GM18861 (cell line): ENCODE measurements at regions not wholly inside any gene's neighbourhood (a gene's known extent, or its start where the extent isn't known, plus 50 kb on each side); places are given as distances from the start of the nearest gene placed in this dataset.

Experiments
- ATAC-seq: cut with Tn5 transposase; IDR thresholded peaks from one replicate; pipeline ENCODE4 v1.9.1; 2021; ENCODE audit not compliant: unreplicated experiment

DNA sequence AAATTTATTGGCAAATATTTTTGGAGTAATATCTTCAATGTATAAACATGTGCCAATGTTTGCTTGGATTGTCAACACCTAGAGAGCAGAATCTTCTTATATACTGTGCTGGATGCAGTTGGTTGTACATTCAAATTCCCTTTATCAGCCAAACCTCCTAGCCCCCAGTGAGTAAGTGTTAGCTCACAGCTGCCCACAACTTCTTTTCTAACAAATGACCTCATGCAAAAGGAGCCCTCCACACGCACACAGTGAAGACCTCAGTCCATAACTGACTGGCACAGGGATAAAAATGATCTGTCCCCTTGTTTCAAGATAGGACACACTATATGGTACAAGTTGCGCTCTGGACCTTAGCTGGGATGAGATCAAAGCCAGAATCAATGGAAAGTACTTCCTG is 458.0 kb upstream of the NWD2 start:
- no peak for ATAC-seq

DNA sequence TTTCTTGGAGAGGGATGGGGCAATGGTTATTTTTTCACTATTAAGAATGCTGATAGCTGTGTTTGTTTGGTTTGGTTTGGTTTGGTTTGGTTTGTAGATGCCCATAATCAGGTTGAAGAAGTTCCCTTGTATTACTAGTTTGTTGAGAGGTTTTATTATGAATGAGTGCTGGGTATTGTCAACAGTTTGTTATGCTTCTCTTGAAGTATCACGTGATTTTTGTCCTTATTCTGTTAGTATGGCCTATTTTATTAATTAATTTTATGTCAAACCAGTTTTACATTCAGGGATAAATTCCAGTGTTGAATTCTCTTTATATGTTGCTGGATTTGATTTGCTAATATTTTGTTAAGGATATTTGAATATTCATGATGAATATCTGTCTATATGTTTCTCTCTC is 449.8 kb upstream of the NWD2 start:
- ATAC-seq: no peak

DNA sequence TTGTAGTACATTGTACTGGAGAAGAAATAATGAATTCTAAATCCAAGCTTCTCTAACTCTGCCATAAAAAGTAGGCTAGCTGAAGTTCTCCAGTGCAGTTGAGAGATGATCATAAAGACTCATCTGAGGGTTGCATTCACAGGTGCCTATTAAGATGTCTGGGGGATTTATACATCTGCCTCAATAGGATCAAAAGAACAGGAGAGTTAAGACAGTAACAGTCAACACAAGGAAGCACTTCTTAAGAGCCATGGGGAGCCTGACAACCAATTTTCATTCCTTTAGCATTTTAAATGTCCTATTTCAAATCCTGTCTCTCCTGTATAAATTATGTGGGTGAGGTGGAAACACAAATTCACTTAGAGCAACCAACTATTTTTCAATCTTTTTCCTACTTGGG is 432.4 kb upstream of the NWD2 start:
- ATAC-seq: no peak

DNA sequence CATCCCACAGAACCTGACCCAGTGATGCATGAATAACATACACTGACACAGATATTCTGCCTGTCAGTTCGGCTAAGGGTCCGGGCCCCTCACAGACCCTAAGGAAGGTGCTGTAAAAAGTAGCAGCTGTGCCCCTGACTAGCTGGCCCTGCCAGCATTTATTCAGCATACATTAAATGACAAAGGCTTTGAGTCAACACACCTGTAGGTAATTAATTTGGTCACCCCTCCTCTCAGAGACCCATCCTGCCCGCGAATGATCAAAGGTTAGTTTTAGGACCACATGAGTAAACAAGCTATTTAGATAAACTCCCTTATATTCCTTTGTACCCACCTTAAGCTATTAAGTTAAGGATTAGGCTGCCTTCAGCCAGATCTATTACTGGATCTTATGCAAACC is 429.0 kb upstream of the NWD2 start:
- ATAC-seq: no peak

DNA sequence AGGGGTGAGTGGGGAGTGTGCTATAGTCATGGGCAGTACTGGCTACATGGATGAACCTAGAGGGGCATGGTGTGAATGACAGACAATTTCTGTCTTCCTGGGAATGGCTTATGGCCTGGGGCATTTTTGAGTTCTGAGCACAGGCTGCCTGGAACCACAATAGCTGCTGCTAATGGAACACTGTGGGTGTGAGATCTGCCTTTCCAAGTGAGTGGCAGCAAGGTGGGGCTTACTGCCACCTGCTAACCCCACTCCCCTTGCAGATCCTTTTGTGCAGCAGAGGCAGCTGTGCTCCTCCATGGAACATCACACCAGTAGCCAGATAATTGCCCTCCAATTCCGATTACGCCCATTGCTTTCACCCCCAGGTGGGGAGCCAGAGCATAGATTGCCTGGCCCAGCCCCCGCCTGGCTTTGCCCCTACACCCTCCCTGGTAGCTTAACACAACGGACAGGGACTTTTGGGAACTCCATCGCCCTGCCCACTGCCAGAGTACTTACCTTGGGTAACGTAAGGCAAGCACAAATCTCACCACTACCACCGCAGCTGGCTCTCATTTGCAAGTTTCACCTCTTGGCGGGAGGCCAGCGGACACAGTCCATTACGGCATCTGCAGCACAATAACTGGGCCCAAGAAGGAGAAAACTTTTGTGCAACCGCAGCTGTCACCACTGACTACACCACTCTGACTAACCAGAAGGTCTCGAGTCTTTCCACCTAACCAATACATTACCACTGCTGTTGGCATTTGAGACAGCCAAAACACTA is 421.2 kb upstream of the NWD2 start:
- no peak for ATAC-seq

DNA sequence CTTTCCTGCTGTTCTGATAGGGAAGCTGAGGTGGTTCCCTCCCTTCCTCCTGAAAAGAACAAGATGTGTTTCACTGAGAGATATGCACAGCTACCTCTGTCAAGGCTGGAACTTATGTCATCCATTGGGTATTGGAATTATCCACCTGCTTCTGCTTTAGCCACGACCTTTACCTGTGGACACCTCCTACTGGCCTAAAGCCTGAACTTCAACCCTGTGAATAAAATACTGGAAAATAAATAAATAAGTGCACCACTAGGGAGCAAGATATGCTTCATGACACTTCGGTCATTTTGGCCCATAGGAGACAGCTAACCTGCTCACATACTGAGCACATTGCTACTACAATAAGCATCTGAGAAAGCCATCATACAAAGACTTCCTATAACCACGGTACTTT is 419.9 kb upstream of the NWD2 start:
- ATAC-seq: no peak

DNA sequence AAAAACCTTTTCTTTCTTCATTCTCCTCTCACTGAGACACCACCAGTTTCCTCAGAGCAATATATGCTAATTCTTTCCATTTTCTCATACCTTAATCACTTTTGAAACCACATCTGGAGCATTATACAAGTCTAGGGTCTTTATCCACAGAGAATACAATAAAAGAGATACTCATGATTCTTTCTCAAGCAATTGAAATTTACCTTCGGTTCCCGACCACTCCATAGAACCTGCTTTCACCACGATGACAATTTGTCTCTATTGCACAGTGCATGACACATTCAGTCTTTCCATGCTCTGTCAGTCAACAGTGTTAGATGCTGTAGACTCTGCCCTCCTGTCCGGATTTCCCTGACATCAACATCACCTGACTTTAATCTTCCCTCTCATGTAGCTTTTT is 409.3 kb upstream of the NWD2 start:
- ATAC-seq: no peak

DNA sequence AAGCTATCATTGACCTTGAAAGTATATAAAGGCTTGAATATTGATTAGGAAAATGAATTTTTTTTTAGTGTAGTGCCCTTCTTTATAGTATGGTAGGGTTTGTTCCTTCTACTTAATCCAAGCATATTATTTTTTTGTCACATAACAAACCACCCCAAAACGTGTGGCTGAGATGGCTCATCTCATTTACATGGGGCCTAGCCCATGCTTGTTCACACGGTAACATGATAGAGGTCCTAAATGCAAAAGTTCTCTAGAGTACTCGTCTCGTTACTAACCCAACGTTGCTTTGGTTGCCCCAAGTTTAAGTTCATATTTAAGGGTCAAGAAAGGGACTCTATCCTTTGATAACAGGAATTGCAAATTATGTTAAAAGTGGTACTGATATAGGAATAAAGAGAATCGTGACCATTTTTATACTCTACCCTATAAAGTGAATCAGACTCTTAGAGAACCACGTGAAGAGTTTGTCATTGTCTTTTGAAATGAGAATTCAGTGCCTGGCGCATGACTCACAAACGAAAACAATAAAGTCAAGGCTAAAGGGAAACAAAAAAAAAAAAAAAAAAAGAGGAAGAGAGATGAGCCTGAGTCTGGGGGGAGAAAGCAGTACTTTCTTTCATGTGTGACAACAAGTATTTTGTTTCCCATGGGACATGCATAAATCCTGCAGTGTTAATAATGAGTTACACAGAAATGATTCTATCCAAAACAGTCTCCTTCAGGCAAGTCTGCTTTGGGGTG is 402.8 kb upstream of the NWD2 start:
- peak; percentile 68 for ATAC-seq

DNA sequence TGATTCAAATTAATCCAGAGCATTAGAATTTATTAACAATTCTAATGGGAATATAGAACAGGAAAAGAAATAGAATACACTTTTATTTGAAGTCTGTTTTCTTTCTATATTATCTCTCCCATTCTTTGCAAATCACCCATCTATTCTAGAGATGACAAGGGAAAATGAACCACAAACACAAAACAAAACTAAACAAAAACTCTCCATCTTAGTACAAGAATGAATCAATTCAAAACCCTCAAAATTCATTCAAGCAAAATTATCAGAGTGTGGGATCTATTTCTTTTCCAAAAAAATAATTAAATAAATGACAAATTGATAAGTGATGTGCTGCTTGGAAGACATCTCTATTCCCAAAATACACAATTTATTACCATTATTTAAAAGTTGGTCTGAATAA is 400.1 kb upstream of the NWD2 start:
- ATAC-seq: no peak

DNA sequence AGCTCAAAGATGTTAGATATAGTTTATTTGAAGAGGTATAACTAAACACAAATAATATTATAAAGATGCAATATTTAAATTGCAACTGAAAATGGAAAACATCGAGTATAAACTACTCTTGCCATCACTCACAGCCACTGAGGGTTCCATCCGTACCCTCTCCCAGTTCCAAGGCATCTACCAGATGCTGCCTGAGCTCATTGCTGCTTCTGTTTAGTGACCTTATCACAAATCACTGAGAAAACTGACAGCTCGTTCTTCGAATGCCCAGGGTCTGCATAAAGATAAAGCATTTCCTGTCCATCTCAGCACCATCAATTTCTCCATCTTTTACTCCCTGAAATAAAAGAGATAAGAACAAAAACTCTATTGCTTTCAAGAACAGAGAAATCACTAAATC is 391.7 kb upstream of the NWD2 start:
- ATAC-seq: no peak

DNA sequence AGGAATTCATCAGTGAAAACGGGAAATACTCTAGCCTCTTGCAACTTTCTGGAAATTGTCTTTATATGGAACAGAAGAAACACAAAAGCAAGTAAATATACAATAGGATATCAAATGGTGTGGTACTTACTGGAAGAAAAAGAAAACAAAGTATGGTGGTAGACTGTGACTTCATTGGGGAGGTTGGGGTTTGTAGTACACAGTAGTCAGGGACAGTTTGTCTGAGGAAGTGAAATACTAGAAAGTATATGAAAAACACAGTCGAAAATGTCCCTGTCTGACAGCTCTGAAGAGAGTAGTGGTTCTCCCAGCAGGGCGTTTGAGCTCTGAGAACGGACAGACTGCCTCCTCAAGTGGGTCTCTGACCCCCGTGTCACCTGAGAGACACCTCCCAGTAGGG is 390.0 kb upstream of the NWD2 start:
- ATAC-seq: peak; percentile 73

DNA sequence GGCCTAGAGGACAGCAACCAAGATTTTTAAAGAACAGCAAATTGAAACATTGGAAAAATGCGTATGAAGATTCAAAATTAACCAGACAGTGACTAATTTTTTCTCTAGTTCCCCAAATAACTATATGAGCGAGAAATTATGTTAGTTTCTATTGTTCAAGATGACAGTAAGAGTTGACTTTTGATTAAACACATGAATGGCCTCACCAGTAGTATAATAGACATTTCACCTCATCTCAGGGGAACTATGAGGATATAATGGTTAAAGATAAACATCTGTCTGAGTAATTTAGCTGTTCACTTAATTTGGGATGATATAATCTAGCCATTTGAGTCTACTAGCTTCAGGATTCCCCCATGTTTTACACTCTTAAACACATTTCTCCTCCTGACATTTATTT is 380.9 kb upstream of the NWD2 start:
- ATAC-seq: peak; percentile 79

DNA sequence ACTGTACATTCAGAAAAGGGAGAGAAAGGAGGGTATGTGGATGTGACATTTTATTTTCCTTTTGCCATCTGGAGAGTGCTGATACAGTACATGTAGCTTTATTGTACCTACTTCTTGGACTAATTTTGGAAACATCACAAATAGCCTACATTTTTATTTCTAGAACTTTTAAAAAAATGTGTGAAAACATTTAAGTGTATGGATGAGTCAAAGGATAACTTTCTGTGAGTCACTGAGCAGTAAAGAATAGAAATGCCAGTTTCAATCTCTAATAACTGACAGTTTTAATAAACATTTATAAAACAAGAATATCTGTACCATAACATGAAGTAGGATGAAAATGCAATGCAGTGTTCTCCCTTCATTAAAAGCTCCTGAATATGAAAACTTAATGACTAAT is 374.4 kb upstream of the NWD2 start:
- no peak for ATAC-seq

DNA sequence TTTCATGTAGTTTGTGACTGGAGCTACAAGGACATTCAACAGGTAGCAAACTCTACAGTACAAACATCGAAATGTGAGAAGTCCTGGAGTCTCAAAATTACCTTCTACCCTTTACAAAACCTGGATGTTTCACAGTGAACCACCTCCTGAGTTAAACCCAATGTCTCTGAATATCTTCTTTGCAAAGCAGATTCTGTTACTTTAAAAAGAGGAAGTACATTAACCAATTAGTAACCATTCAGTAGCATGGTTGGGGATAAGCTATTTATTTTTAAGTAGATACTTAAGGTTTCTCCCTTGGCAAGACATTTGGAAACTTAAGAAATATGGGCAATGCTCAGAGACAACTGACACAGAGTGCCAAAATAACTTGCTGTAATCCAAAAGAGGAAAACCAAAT is 371.9 kb upstream of the NWD2 start:
- ATAC-seq: peak; percentile 80

DNA sequence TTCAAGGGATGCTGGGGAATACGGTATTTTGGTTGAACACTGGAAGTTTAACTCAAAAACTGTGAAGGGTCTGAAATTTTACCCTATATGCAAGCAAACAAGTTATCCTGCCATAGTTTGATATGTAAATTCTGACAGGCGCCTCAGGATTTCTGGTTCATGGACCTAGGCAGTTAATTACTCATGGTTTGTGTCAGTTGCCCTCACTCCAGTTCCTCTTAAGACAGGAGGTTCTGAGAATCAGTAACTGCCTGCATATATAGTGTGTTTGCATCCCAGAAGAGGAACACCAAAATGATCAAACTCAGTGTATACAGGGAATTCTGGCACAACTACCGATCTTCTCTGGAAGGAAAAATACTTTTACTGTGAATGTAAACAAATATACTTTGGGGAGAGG is 360.4 kb upstream of the NWD2 start:
- ATAC-seq: peak; percentile 74

DNA sequence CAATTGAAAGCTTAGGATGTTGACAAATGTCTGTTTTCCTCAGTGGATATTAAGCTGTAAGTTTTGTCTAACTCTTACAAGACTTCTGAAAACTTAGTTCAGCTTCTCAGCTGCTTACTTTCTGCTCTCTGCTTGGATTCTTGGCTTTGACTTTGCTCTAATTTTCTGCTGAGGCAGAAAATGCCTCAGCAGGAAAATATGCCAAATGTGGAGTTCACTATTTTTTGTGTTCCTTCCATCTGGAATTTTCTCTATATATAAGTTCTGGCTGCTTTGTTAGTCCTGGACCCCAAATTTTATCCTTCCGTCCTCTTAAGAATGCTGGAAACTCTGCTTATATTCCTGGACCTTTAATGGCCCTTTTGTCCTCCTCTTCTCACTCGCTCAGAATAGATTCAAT is 352.6 kb upstream of the NWD2 start:
- no peak for ATAC-seq

DNA sequence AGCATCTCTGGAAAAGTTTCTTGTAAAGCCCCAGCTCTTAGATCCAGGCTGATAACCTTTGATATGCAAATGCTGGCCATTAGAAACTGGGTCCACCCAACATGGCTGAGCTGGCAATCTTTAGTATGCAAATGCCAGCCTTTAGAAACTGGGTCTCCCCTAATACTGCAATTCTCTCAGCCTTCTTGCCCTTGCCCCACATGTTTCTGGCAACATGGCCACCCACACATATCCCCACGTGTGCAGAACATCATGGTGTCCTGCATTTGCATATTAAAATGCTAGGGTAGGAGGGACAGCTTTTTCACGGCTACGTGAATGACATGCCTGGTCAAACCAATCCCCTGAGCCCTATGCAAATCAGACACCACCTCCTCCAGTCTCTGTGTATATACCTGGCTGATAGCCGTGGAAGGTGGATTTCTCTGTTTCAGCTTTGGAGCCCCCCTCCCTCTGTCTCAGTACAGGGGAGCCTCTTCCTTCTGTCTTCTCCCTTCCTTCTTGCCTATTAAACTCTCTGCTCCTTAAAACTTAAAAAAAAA is 344.0 kb upstream of the NWD2 start:
- no peak for ATAC-seq

DNA sequence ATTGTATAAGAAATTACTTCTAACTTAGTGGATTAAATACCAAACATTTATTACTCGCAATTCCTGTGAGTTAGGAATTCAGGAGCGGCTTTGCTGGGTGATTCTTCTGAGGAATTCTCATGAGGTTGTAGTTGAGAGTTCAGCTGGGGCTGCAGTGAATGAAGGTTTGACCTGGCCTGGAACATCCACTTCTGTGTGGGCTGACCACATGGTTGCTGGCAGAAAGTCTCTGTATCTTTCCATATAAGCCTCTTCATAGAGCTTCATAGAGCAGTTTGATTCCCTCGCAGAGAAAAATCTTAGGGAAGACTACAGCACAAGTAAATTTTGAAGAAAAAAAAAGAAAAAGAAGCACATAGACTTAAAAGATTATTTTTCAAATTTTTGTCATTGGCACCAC is 339.7 kb upstream of the NWD2 start:
- no peak for ATAC-seq

DNA sequence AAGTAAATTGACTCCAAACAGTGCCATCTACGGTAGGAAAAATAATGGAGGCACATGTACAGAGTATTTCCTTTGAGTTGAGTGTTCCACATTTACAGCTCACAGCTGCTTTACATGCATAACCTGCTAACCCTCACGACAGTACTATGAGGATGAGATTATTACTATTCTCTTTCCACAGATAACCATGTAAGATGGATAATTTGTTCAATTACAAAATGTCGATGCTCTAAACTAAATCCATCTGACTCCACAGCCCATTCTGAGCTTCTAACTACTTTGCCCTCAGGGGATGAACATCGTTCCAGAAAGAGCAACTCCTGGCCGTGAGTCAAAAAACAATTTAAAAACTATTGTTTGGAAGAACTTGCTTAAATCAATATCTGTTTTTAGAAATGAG is 330.4 kb upstream of the NWD2 start:
- no peak for ATAC-seq

DNA sequence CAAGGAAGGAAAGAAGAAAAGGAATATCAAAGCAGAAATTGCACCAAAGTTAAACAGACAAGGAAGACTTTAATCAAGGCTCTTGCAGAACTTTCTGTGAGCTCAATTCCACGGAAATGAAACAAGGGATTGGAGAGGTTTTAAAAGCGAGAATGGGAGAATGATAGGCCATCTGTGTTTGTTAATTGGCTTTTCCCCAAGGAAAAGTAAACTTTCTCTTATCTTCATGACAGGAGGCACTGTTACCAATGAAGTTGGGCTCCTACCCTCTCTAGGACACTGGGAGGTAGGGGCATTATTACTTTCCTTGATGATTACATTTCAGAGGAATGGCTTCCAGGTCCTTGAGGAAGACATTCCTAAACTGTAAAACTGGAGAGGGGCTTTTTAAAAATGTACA is 328.8 kb upstream of the NWD2 start:
- ATAC-seq: no peak

DNA sequence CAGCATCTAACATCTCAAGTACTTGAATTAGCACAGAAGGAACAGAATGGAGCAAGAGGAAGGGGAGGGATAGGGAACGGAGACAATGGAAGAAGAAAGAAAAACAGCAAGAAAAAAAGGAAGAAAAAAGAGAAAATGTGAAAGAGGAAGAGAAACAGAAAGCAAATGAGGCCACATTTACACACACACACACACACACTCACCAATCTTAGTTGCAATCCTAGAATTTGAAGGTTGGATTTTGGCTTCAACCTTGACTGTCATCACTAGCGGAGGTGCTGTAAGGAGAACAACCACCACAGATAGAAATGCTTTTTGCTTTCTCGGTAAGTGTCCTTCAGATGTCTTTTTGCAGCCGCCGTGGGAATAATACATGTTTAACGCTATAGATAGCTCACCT is 327.1 kb upstream of the NWD2 start:
- no peak for ATAC-seq

DNA sequence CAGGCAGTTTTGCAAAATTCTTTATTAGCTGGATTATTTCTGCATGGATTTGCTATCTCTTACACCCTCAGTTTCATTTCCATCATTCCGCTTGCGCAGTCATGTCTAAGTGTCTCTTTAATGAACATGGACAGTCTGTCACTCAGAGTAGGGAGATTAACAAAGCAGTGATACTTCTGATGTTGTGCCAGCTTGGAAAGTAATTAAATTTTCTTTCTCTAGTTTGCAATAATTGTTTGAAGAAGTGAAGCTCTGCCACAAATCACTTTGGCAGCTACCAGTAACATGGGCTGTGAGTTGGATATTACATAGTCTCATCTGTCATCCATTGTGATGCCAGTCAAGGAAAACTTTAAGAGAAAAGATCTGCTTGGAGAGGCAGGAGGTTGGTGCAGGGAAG is 324.8 kb upstream of the NWD2 start:
- no peak for ATAC-seq
